GM19395 (cell line): ENCODE measurements at regions not wholly inside any gene's neighbourhood (a gene's known extent, or its start where the extent isn't known, plus 50 kb on each side); places are given as distances from the start of the nearest gene placed in this dataset.
"Not testable (repeated sequence)": the region's sequence is repeated elsewhere in the genome, so short reads cannot be mapped to it uniquely, and the experiment has no call there.

Source experiments
- ATAC-seq: cut with Tn5 transposase; IDR thresholded peaks from one replicate; pipeline ENCODE4 v1.9.1; 2021; ENCODE audit warnings: mild to moderate bottlenecking, moderate library complexity; ENCODE audit not compliant: unreplicated experiment

DNA sequence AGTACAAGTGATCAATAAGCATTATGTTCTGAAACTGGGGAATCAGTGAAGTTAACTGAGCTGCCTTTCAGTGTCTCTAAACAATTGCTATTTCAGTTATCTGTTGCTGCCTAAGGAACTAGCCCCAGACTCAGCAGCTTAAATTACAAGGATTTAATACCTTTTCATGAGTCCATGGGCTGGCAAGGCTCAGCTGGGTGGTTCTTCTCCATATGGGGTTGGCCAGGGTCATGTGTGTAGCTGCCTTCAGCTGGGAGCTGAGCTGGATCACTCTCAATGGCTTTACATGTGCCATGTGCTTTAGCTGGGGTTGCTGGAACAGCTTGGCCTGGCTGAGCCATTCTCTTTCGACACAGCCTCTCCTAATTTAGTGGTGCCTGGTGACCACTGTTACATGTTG, 295.0 kb upstream of the NCAM1 start:
- ATAC-seq = no peak

DNA sequence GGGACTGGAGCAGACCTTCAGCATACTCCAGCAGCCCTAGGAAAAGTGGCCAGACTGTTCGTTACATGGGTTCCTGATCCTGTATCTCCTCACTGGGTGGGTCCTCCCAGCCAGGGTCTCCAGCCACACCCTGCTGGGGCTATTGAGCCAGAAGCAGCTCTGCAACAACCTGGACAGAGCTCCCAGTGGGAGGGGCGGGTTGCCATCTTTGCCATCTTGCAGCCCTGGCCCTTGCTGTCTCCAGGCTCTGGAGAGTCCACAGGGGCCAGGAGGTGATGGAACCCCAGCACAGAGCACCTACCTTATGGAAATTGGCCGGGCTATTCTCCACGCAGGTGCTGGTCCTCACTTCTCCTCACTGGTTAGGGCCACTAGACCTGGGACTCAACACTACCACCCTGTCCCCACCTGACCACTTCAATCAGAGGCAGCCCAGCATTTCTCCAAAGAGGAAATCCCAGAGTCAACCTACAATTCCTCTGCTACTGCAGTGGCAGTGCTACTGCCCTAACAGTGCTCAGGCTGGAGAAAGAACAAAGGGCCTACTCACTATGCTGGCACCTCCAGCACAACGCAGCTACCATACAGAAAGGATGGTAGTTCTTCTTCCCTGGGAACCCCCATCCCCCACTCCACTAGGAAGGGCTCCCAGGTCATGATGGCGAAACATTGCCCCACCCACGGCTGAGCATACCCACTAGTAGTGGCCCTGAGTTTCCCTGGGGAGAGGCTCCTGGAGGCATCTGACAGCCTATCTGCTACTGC, 290.2 kb upstream of the NCAM1 start:
- ATAC-seq = no peak

DNA sequence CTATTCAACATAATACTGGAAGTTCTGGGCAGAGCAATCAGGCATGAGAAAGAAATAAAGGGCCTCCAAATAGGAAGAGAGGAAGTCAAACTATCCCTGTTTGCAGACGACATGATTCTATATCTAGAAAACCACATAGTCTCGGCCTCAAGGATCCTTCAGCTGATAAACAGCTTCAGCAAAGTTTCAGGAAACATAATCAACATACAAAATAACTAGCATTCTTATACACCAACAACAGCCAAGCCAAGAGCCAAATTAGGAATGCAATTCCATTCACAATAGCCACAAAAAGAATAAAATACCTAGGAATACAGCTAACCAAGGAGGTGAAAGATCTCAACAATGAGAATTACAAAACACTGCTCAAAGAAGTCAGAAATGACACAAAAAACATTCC, 287.8 kb upstream of the NCAM1 start:
- not testable (repeated sequence) for ATAC-seq

DNA sequence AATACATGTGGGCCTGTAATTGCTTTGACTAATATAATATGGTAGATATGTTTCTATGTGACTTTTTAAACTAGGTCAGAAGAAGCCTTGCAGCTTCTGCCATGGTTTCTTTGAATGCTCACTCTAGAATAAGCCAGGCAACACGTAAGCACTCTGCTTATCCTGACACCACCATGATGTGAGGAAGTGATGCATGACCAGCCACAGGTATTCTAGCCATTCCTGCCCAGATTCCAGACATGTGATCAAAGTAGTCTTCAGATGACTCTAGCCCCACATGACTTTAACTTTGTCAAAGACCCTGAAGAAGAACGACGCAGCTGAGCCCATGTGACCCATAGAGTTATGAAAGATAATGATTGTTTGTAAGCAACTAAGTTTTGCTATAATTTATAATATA, 276.1 kb upstream of the NCAM1 start:
- no peak for ATAC-seq

DNA sequence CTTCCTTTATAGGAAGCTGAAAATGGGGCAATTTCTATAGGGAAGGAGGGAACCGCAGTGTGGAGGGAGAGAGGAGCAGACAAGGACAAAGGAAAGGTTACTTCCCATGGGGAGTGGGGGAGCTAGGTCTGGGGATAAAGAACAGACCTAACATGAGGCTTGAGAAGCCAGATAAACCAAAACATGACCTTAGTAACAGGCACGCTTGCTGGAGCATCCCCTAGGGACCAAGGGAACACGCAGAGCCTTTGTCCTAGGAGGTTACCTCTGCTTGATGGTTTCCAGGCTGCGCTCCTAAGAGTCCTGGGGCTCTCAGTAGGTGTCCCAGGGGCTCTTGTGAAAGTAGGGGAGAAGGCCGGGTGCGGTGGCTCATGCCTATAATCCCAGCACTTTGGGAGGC, 271.4 kb upstream of the NCAM1 start:
- ATAC-seq = no peak

DNA sequence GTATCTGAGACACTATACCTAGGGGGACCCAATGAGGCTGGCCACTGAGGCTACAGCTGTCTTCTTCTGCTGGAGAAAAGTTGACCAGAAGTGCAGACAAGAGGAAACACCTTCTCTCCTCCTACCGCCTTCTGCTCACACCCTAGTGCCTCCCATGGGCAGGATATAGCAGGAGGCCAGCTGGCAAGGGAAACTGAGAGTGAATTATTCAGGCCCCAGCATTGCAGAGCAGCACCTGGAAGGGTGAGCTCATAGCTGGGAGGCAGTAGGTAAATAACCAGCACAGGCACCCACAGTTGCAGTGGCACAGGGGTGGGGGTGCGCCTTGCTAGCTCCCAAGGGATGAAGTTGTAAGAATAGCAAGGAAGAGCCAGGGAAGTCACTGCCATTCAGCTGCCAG, 267.4 kb upstream of the NCAM1 start:
- no peak for ATAC-seq

DNA sequence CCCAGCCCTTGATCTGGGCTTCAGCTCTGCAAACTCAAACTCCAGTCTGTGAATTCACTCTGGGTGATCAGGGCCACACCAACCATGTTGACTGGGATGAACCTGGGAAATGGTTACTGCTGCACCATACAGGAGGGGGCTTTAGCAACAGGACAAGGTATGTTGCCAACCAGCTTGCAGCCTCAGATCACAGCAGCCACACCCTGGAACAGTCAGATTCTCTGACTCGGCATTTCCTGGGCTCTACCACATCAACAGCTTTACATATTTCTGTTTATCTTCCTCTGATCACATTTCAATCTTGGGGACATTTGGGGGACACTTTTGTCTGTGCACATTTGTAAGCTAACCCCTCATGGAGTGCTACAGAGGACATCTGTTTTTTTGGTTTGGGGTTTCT, 267.0 kb upstream of the NCAM1 start:
- no peak for ATAC-seq

DNA sequence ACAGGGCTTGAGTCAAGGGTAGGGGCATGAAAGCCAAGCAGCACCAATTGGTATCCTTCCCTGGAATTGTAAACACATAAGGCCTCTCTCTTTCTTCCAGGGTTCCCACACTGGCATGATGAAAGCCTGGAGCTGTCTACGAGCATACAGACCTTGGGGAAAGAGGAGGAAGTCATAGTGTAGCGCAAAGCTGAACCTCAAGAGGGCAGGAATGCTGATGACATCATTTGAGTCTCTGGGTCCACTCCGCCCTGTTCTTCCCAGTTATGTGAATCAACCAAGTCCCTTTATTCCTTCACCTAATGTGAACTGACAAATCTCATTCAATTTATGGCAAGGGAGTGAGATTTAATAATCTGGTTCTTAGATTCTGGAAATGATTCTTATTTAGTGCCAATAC, 266.4 kb upstream of the NCAM1 start:
- no peak for ATAC-seq

DNA sequence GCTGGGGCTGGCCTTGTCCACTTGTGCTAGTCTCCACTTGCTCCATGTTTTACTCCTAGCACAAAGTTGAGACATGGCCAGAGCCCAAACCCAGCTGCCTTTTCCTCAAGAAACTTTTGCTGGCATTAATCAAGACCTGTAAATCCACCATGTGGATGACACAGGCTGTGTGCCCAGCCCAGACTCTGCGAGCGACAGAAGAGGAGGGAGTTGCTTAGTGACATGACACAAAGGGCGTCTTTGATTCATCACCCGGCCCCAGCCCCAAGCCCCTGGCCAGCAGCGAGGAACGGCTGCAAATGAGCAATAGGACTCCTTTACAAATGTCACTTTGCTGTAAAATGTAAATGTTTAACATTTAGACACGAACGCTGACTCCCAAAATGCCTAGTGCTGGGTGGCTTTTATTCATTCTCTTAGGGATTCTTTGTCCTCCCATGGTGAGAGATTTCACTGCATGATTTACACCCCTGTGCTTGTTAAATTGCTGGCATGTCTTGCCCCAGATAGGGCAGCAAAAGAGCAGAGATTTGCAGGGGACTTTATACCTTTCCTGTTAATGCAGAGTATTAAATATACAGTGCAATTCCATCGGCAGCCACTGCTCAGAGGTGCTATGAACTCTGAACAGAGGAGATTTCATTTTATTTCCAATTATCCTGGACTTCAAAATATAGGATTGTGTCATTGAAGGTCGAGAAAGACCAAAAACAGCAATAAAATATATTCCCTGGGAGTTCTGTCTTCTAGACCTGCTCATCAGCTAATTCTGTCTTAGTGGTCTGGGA, 263.6 kb upstream of the NCAM1 start:
- no peak for ATAC-seq

DNA sequence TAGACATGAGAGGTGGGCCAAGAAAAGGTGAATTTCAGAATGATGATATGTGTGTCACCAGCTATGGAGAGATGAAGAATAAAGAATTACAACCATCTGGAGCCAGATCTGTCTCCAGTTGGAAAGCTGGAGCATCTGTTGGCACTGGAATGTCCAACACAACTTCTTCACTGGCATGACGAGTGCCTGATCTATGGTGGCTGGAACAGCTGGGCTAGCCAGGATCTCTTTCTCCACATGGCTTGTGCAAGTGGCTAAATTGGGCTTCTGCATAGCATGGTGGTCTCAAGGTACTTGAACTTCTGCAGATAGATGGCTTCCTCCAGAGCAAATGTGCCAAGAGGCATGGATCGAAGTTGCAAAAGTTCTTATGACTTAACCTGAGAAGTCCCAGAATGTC, 256.1 kb upstream of the NCAM1 start:
- no peak for ATAC-seq

DNA sequence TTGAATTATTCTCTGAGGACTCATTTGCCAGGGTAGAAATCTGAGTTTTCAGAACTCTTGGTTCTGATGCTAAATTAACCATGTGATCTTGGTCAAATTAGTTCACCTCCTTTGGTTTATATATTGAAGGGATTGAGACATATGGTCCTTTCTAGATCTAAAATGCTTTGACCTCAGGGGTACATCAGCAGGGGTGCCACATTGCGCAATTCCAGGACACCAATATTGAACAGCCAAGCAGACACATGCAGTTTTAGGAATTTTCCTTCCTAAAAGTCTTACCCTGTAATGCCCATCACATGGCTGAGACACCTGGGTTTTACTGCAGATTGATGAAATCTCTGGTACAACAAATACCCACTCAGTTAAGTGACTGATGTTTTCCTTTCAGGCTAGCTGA, 254.4 kb upstream of the NCAM1 start:
- no peak for ATAC-seq

DNA sequence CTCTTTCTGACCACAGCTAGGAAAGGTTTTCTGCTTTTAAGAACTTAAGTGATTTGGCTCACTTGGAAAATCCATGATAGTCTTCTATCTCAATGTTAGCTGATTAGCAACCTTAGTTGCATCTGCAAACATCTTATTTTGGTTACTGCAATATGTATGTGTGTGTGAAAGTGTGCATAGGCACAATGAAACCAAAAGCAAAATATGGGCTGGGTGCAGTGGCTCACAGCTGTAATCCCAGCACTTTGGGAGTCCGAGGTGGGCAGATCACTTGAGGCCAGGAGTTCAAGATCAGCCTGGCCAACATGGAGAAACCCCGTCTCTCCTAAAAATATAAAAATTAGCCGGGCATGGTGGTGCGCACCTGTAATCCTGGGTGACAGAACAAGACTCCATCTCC, 246.9 kb upstream of the NCAM1 start:
- ATAC-seq = not testable (repeated sequence)

DNA sequence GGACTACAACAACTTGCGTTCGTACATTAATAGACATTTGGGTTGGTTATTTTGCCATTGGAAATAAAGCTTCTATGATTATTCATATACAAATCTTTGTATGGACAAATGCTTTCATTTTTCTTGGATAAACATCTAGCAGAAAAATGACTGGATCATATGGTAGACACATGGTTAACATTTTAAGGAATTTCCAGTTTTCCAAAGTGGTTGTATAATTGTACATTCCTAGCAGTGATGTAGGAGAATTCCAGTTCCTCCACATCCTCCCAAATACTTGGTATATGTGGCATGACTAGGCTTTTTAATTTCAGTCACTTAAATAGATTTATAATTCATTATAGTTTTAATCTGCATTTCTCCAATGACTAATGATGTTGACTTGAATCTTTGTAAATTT, 246.2 kb upstream of the NCAM1 start:
- no peak for ATAC-seq

DNA sequence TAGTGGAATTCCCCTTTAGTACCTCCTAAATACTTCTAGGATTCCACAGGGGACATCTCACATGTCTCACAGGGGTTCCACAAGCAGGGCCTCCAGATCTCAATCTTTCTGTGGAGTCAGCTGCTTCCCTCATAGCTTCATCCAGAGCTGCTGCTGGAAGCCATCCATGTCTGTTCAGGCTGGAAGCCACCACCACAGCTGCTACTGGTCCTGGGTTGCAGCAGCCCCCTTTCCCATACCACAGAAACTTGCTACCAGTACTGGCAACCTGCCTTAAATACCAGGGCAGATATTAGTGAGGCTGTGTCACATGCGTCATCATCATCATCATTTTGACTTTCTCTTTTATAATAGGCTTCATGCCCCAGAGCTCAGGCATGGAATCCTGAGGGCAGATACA, 242.7 kb upstream of the NCAM1 start:
- ATAC-seq = no peak

DNA sequence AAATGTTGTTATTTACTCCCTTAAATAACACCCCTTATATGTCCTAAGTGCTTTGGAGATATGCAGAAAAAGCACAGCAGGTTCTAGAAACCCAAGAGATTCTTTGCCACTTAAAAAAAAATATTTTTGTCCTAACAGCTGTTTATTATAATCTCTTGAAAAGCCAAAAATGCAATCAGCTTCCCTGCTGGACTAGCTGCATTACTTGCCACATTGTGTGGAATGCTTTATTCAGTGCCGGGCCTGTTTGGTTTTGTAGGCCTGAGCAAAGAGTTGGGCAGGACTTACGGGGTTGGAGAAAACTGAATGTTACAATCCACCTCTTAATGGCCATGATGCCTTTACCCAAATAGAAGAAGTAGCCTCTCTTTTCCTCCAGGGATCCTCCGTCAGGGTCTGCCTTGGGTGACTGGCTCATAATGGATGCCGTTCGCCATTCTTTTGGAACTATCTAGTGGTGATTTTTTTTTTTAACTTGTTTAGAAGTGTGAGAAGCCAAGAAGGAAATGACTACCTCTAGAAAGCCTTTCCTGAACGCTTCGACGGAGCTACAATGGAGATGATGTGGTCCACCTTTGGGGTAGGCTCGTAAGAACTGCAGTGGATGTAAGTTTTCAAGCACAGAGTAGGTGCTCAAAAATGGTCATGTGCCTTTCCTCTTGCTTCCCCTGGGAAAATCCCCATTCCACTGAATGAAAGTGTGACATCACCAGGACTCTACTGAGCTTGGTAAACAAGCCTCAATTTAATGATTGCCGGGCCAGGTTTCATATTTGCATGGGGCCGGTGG, 241.3 kb upstream of the NCAM1 start:
- ATAC-seq = no peak

DNA sequence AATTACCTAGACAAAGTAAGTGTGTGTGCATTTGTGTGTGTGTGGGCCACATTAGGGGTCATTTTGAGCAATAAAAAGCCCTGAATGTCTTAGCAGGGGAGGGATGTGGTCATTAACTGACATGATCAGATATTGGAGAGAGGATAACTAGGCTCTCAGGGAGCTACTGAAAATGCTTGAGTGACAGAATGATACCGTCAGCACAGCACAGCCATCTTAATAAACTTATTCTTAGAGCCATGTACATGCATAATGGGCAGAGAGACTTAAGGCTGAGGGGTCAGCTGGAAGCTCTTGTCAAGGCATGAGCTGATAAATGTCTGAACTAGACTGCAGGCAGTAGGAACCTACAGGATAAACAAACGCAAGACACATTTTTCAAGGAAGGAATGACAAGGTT, 239.1 kb upstream of the NCAM1 start:
- no peak for ATAC-seq

DNA sequence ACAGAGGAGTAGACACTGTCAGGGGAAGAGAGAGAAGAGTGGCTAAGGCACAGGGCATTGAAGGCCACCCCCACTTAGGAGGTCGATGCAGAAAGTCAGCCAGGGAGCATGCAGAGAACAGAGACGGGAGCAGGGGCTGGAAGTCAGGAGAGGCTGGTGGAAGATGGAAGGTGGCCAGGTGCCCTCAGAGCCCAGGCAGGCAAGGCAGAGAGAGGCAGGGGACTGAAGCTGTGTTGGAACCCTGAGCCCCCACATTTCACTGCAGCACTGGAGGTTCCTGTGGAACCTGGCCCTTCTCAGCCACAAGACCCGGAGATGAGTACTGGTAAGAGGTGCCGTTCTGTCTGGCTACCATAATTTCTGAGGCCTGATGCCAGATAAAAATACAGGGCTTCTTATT, 238.3 kb upstream of the NCAM1 start:
- no peak for ATAC-seq

DNA sequence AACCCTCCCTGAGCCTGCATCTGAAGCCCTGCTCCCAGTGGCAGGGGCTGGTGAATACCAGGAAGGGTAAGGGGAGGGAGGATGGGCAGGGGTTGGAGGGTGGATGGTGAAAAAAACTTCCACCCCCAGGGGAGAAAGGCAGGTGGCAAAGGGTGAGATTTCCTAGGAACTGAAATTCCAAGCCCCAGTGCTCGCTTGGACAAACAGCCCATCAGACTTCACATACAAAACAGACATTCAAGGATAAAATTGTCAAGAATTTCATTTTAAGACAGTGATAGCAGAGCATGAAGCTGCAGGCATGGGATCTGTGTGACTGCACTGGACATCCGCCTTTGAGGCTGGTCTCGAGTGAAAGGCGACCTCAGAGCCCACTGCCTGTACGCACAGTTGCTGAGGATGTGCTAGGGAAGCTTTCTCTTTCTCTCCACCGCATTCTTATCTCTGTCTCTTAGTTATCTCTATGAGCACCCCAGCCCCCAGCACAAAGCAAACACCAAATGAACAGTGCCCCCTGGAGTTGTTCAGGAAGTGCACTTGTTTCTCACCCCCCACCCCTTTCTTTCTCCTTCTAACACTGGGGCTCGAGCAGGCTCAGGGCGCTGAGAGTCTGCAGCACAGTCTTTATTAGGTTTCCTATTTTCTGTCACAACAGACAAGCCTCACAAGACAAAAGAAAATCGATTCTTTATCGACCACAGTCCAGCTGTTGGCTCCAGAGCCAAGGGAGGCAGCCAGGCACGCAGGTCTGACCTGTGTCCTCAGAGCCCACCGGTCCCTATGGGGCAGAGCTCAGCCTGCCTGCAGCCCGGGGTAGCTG, 237.3 kb upstream of the NCAM1 start:
- no peak for ATAC-seq

DNA sequence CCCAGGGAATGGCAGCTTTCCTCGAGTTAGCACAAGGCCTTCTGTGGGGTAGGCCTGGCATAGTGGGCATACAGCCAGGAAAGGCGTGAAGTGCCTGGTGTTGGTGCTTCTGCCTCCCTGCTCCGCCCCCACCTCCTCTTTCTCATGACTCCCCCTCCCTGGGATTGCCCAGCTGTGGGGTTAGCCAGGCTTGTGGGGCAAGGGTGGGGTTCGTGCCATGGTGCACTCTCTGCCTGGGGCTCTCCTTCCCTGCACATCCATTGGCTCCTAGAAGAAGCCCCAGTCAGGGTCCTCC, 236.8 kb upstream of the NCAM1 start:
- no peak for ATAC-seq

DNA sequence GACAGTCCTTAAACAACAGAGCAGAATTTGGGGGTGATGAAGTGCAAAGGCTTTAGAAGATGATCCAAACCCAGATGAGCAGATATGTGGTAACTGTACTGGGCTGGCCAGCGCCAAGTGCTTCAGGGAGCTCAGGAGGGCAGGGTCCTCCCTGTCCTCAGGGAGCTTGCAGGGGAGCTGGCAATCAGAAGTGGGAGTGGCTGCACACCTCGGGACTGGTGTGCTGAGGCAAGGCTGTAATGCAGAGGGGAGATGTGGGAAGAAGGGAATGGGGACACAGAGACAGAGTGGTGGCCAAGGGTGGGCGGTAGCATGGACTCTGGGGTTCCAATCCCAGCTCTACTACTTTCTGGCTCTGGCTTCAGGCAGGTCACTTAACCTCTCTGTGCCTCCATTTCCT, 235.6 kb upstream of the NCAM1 start:
- ATAC-seq = no peak

DNA sequence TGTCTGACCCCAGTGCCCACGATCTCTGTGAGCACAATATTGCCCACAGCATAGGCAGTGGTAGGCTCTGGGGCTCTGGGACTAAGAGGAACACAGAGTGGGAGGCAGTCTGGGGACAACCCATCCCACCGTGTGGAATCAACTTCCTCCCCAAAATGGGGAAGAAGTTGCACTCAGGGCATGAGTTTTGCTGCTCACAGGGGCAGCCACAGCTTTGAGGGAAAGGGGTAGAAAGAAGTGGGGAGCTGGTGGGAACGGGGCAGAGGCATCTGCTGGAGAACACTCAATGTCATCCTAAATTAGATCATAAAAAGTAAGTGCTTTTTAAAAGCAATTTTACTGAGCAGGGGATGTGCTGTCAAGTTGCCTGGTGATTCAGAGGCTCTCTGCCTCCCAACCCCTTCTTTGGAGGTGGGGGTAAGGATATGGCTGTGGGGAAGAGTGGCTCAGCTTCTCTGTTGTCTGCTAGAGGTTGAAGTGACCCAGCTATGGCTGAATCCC, 233.8 kb upstream of the NCAM1 start:
- ATAC-seq = no peak
